ENCODE measurements at regions not wholly inside any gene's neighbourhood (a gene's known extent, or its start where the extent isn't known, plus 50 kb on each side); places are given as distances from the start of the nearest gene placed in this dataset.

DNA sequence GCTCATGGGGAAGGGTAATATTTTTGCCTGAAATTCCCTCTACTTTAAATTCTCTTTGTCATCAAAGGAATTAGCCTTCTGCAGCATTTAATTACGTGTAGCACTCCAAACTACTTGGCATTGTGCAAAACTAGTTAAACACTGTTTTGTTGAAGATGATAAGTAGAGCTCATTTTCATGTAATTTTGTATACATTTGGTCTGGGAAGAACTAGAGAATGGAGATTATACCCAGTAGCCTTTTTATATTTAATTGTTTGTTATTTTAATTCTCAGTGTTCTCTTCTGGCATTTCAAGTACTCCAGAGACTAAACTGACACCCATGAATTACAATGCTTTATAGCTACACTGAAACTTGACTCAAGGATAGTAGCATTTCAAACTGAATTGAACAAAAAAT, 211.5 kb upstream of the SMIM31 start:
- TF ChIP-seq, protein P1, sequence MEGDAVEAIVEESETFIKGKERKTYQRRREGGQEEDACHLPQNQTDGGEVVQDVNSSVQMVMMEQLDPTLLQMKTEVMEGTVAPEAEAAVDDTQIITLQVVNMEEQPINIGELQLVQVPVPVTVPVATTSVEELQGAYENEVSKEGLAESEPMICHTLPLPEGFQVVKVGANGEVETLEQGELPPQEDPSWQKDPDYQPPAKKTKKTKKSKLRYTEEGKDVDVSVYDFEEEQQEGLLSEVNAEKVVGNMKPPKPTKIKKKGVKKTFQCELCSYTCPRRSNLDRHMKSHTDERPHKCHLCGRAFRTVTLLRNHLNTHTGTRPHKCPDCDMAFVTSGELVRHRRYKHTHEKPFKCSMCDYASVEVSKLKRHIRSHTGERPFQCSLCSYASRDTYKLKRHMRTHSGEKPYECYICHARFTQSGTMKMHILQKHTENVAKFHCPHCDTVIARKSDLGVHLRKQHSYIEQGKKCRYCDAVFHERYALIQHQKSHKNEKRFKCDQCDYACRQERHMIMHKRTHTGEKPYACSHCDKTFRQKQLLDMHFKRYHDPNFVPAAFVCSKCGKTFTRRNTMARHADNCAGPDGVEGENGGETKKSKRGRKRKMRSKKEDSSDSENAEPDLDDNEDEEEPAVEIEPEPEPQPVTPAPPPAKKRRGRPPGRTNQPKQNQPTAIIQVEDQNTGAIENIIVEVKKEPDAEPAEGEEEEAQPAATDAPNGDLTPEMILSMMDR (IDR thresholded peaks at IDR 0.05; ENCODE audit: borderline replicate concordance, insufficient read depth, low read depth, low read length), result no peak

DNA sequence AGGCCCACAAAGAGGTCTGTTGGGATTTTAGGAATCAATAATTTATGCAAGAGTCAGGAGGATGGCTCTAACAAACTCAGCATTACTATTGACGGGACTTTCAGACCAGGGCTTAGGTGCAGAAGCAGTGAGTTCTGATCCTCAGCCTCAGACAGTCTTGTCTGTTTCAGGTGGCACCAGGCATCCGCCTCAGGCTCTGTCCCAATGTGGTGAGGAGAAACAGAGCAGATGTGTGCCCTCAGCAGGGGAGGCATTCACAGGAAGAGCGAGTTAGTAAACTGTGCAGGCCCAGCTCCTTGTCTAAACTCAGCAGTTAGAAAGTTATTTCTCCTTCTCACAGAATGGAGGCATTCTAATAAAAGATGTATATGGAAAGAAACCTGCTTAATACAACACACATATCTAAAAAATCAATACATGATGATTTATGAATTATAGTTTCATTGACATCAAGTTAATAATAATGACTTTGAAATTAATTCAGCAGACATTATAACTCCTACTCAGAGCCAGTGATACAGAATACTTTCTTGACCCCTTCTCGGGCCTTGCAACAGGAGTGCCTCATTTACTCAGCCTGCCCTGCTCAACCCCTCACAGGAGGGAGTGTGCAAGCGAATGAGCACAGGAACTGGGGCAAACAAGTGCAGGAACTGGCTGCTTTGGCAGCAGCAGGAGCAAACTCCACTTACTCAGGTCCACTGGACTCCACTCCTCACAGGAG, 202.8 kb upstream of the SMIM31 start:
- no peak overlapping the region for H3K4me3 ChIP-seq (ENCODE audit: low read depth, low read length)
- TF ChIP-seq, protein P1 (IDR thresholded peaks at IDR 0.05; ENCODE audit: borderline replicate concordance, insufficient read depth, low read depth, low read length), result no peak

More for the DNA sequence above, 211.5 kb upstream of the SMIM31 start:
- no peak overlapping the region for H3K4me3 ChIP-seq (ENCODE audit: low read depth, low read length)

DNA sequence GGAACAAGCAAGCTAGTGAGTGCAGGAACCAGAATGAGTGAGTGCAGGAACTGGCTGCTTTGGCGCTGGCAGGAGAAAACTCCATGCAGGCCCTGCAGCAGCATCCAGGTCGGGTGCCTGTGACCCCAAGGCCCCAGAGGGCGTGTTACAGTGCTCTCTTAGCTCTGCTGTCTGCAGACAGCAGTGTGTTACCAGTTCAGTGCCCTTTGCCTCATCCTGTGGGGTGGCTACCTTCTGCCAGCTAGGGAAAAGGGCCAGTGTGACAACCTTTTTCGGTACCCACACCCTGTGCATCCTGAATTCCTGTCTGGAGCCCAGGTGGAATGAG, 202.3 kb upstream of the SMIM31 start:
- H3K4me3 ChIP-seq (ENCODE audit: low read depth, low read length), result no peak overlapping the region
- TF ChIP-seq, protein P1 (IDR thresholded peaks at IDR 0.05; ENCODE audit: borderline replicate concordance, insufficient read depth, low read depth, low read length), result no peak

DNA sequence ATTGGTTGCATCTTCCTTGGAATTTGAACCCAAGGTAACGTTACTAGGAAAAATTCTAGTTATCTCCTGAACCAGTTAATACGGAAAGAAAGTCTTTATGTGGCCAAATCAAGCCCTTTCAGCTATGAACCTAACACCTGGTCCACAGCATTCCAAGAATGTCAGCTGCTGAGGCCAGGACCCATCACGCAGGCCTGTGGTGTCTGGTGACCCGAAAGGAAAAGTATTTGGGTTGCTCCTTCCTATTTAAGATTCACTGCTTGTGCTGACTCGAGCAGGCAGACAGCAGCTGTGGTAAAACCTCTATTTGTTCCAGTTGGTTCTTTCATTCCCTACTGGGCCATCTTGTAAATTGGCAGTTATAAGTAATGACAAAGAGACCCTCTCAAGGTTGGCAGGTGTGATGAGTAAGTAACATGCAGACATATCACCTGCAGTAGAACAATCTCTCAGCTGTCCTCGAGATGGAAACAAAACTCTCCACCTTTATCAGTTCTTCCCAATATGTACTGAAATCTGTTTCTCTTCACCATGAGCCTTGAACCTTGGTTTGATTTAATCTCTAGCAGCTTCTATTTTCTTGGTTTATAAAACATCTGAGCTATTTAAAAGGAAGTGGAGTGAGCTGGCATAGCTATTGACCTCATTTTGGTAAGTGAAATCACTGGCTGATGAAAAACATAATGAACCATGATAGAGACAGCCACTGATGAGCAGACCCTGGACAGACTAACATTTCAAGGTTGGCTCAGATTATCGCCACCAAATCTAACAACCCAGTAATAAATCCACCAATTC, 182.1 kb upstream of the SMIM31 start:
- H3K4me3 ChIP-seq (ENCODE audit: low read depth, low read length), result no peak overlapping the region
- TF ChIP-seq, protein P1 (IDR thresholded peaks at IDR 0.05; ENCODE audit: borderline replicate concordance, insufficient read depth, low read depth, low read length), result no peak

DNA sequence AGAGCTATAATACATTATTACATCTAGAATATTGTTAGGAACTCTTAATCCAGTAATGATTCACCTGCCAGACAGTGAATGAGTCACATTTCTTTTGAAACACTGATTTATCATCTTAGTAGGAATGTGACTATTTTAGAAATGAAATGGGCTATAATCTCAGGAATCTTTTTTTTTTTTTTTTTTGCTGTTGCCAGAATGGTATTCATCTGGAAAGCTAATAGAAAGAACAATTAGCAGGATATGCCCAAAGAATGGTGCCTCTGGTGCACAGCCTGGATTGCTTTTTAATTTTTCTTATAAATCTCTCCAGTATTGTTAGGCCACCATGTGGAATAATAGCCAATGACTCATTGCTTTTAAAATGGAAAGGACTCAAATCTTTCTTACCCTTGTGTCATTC, 181.1 kb upstream of the SMIM31 start:
- H3K4me3 ChIP-seq (ENCODE audit: low read depth, low read length), result no peak overlapping the region
- TF ChIP-seq, protein P1 (IDR thresholded peaks at IDR 0.05; ENCODE audit: borderline replicate concordance, insufficient read depth, low read depth, low read length), result no peak

DNA sequence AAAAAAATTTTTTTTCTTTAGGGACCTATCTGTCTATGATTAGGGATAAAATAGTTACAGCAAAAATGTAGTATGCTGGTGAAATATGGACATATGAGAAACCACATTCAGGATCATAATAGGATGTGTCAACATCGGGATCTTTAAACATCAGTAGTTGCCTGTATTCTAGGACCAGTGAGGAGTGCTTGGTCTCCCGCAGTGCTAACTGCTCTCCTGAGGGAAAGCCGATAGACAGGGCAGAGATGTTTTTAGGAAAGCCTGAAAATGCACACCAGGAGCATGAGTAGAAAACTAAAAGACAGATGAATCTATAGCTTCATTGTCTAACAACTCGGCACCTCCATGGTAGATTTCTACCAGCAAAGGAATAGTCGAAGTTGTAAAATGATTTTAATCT, 178.1 kb upstream of the SMIM31 start:
- TF ChIP-seq, protein P1 (IDR thresholded peaks at IDR 0.05; ENCODE audit: borderline replicate concordance, insufficient read depth, low read depth, low read length), result no peak
- H3K4me3 ChIP-seq (ENCODE audit: low read depth, low read length), result no peak overlapping the region
